ENCODE measurements at regions not wholly inside any gene's neighbourhood (a gene's known extent, or its start where the extent isn't known, plus 50 kb on each side); places are given as distances from the start of the nearest gene placed in this dataset.

GRCh38 chr6:109315341-109316110 lies 66.7 kb downstream of the CD164 start:
- DNase-seq (ENCODE audit: extremely low read depth, low read depth): no peak

DNA sequence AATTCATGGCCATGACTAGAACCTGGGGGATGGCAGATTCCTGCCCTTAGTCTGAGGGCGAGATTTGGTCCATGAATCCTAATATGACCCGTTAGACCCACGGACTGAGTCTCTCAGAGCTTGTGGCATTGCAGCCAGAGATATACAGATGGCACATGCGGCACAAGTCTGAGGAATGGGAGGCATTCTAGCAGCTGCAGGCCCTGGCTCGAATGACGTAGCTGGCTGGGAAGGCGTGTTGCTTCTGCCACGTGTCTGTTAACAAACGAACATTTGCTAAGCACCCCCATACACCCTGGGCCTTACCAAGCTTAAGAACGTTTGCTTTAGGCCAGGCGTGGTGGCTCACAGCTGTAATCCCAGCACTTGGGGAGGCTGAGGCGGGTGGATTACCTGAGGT lies 68.0 kb downstream of the CD164 start:
- DNase-seq (ENCODE audit: extremely low read depth, low read depth): no peak

DNA sequence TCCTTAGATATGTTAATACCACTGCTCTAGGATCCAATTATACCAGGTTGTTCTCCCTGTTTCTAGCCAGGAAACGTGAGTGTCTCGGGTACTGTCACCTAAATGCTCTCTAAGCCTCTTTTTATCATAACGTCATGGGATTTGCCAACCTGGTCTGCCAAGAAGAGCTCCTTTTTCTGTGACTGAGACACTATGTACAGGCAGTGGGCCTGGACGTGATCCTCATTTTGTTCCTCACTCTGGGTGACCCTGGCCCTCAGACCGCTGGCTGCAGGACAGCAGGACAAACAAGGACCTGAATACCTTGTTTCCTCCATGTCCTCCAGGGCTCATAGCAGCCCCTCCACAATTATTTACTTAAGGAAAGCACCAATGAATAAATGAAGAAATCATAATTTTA lies 69.1 kb downstream of the CD164 start:
- no peak for DNase-seq (ENCODE audit: extremely low read depth, low read depth)

GRCh38 chr6:109311471-109311870 lies 70.8 kb downstream of the CD164 start:
- no peak for DNase-seq (ENCODE audit: extremely low read depth, low read depth)

- no peak for DNase-seq (ENCODE audit: extremely low read depth, low read depth)
Measured at GRCh38 chr6:109309917-109310316, 72.3 kb downstream of the CD164 start.

- DNase-seq (ENCODE audit: extremely low read depth, low read depth): no peak
Measured at GRCh38 chr6:109308018-109308492, 74.2 kb downstream of the CD164 start.

- no peak for DNase-seq (ENCODE audit: extremely low read depth, low read depth)
Measured at GRCh38 chr6:109306733-109307132, 75.5 kb downstream of the CD164 start.

DNA sequence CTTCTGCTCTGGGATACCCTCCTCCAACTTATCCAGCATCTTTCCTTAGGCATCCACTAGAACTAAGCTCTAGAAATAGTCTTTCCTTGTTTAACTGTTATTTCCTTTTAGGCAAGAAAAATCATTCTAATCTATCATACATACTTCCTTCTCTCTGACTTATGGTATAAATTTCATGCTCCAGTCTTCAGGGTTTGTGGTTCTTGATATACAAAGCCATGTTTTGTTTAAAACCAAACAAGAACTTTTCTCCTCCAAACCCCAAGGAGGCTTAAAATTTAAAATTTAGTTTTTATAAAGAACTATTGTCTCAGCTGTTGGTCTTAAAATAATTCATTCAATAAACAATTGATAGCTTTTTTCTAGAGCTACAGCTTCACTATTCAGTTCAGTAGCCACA lies 77.2 kb downstream of the CD164 start:
- no peak for DNase-seq (ENCODE audit: extremely low read depth, low read depth)

- DNase-seq (ENCODE audit: extremely low read depth, low read depth): no peak
Measured at GRCh38 chr6:109304284-109305015, 77.8 kb downstream of the CD164 start.

GRCh38 chr6:109303640-109304283 lies 78.5 kb downstream of the CD164 start:
- no peak for DNase-seq (ENCODE audit: extremely low read depth, low read depth)

DNA sequence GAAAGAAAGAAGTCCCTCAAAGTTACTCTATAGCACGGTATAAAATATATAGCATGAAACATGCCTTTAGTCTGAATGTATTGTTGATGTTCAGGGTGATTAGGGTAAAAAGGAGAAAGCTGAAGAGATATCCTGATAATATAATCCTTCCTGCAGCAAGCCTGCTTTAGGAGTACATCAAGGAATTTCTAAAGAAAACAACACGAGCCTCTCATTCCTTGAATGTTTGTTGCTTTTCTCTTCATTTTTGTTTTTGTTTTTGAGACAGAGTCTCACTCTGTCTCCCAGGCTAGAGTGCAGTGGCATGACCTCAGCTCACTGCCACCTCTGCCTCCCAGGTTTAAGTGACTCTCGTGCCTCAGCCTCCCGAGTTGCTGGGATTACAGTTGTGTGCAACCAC lies 79.1 kb downstream of the CD164 start:
- DNase-seq (ENCODE audit: extremely low read depth, low read depth): no peak

DNA sequence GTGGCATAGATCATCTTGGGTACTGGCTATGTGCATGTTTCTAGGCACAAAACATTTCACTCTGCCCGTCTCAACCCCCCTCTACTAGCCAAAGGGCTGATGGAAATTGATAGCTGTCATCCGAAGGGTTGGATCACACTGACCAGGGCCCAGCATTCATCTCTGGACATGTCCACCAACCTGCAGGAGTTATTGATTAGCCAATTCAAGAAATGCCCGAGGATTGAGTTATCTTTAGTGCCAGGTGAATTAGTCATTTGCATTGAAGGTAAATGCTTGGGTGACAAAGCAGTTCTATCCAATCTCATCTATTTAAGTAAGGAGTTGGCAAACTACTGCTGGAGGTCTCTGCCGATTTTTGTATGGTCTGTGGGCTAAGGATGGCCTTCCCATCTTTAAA lies 80.1 kb downstream of the CD164 start:
- DNase-seq (ENCODE audit: extremely low read depth, low read depth): no peak

DNA sequence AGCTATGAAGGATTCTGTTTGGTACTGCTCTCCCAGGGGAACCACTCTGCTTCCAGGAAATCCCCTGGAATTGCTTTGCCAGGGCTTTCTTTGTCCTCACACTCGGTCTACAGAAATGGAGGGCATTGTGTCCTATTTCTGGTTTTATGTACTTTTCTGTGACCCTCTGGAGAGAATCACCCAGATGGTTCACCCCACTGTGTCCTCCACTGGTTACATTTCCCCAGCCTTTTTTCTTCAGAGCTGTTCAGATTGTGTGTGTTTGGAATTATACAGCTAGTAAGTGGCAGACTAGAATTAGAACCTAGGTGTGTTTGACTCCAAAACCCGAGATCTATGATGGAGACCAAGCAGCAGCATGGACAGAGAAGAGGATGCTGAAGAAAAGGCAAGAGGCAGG lies 80.8 kb downstream of the CD164 start:
- no peak for DNase-seq (ENCODE audit: extremely low read depth, low read depth)

DNA sequence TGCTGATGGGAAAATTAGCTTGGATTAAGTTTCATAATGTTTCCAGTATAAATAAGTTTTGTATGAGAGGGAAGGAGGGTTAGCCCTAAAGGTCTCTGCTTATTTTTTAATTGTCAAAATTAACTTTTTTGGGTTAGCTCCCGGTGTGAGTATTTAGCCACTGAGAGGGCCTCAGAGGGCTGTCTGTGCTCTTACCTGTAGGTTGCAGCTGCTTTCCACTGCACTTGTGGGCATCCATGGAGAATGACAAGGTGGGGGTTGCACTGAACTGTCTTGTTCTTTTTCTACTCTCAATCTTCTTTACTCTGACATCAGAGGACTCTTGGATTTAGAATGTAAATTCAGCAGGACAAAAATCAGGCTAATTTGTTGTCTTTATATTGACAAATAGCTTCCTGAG lies 81.4 kb downstream of the CD164 start:
- DNase-seq (ENCODE audit: extremely low read depth, low read depth): no peak

GRCh38 chr6:109299776-109300564 lies 82.3 kb downstream of the CD164 start:
- no peak for DNase-seq (ENCODE audit: extremely low read depth, low read depth)

- no peak for DNase-seq (ENCODE audit: extremely low read depth, low read depth)
Measured at GRCh38 chr6:109299265-109299607, 83.0 kb downstream of the CD164 start.

- no peak for DNase-seq (ENCODE audit: extremely low read depth, low read depth)
Measured at GRCh38 chr6:109298605-109299264, 83.5 kb downstream of the CD164 start.

DNA sequence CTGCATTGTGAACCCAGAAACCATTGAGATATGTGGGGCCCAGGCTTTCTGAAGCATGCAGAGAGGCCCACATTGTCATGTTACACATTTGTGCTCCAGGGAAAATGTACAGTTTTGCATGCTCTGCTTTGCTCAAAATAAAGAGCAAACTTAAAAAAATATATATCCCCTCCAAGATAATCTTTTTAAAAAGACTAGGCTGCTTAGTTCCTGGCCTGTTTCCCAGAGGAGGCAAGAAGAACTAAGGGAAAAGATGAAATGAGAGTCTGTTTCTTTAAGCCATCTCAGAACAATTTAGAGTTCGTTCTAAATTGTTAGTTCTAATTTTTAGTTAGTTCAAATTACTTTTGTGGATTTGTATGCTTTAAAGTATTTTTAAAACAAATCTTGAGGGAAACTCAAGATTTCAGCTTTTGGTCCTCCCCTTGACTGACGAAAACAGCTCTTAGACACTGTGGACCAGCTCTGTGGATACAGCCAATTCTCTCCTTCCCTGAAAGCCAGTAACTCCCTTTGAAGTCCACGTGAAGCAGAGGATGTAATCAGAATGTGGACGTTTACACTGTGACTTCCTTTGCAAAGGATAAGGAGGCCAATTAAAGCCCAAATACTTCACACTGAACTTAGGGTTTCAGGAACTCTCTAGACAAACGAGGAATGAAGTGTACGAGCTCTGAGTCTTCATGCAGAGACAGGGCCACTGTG lies 84.7 kb downstream of the CD164 start:
- DNase-seq (ENCODE audit: extremely low read depth, low read depth): no peak

DNA sequence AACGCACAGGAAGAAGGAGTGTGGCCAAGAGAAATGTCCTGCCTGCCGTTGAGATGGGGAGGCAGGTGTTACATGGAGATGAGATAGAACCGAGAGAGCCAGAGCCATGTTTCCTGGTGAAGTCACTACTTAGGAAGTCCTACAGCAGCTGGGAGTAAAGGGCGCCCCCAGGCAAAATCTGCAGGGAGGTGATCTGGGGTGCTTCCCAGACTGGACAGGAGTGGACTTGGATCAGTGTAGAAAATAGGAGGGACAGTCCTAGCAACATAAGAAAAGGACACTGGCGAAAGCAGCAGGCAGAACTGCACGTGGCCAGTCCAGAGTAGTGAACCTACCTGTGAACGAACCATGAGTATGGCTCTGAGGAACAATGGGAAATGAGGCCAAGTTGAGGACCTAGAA lies 85.3 kb downstream of the CD164 start:
- no peak for DNase-seq (ENCODE audit: extremely low read depth, low read depth)

DNA sequence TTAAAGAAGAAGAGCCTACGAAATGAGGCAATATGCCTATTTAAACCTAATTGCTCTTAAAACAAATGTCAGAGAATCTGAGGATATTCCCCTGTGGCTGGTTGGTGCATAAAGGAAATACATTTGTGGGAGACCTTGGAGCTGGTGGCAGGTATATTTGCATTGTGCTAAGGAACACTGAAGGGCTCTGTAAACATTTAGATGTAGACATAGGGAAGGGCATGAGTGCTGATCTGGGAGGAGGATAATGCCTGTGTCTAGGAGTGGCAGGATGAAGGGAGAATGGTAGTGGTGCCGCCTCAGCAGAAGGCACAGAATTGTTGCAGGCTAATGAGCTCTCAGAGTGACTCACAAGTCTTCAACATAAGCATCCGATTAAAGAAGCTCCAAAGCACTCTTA lies 85.8 kb downstream of the CD164 start:
- no peak for DNase-seq (ENCODE audit: extremely low read depth, low read depth)
